ENCODE measurements at regions not wholly inside any gene's neighbourhood (a gene's known extent, or its start where the extent isn't known, plus 50 kb on each side); places are given as distances from the start of the nearest gene placed in this dataset.

DNA sequence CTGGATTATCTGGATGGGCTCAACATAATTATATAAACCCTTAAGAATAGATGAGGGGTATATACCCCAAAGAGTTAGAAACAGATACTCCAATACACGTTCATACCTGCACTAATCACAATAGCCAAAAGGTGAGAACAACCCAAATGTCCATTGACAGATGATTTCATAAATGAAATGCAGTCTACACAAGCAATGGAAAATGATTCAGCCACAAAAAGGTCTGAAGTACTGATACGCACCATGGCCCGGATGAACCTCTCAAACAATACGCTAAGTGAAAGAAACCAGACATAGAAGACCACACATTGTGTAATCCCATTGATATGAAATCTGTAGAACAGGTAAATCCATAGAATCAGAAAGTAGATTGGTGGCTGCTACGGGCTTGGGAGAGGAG, 316.8 kb downstream of the LPIN1 start:
- no peak for TF ChIP-seq POLR2AphosphoS5 (IDR thresholded peaks at IDR 0.05)
- TF ChIP-seq, protein P1, sequence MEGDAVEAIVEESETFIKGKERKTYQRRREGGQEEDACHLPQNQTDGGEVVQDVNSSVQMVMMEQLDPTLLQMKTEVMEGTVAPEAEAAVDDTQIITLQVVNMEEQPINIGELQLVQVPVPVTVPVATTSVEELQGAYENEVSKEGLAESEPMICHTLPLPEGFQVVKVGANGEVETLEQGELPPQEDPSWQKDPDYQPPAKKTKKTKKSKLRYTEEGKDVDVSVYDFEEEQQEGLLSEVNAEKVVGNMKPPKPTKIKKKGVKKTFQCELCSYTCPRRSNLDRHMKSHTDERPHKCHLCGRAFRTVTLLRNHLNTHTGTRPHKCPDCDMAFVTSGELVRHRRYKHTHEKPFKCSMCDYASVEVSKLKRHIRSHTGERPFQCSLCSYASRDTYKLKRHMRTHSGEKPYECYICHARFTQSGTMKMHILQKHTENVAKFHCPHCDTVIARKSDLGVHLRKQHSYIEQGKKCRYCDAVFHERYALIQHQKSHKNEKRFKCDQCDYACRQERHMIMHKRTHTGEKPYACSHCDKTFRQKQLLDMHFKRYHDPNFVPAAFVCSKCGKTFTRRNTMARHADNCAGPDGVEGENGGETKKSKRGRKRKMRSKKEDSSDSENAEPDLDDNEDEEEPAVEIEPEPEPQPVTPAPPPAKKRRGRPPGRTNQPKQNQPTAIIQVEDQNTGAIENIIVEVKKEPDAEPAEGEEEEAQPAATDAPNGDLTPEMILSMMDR (IDR thresholded peaks at IDR 0.05) = no peak

All from suprapubic skin (tissue), 3 donors.